Breast epithelium (tissue), 3 donors: ENCODE measurements at regions not wholly inside any gene's neighbourhood (a gene's known extent, or its start where the extent isn't known, plus 50 kb on each side); places are given as distances from the start of the nearest gene placed in this dataset.

ENCODE experiments used
- POLR2A ChIP-seq: fragments of 450-650 bp; IDR thresholded peaks from one replicate; pipeline ENCODE4 v1.6.1; 2016; ENCODE audit warnings: antibody characterized with exemption, mild to moderate bottlenecking, moderate library complexity
- POLR2AphosphoS5 ChIP-seq, 3 donors: sonication (generic); formaldehyde crosslinking; IDR thresholded peaks; one replicate each; pipeline ENCODE4 v1.6.1; 2017; ENCODE audit warnings: antibody characterized with exemption in 3 of 3
- TF ChIP-seq, protein P1 (sequence below), 3 donors: fragments of 450-650 bp; IDR thresholded peaks; one replicate each; pipeline ENCODE4 v1.5.1; 2016 to 2017; ENCODE audit warnings: antibody characterized with exemption in 3 of 3, mild to moderate bottlenecking in 3 of 3, moderate library complexity in 3 of 3

- no peak for TF ChIP-seq POLR2A
- TF ChIP-seq, protein P1, sequence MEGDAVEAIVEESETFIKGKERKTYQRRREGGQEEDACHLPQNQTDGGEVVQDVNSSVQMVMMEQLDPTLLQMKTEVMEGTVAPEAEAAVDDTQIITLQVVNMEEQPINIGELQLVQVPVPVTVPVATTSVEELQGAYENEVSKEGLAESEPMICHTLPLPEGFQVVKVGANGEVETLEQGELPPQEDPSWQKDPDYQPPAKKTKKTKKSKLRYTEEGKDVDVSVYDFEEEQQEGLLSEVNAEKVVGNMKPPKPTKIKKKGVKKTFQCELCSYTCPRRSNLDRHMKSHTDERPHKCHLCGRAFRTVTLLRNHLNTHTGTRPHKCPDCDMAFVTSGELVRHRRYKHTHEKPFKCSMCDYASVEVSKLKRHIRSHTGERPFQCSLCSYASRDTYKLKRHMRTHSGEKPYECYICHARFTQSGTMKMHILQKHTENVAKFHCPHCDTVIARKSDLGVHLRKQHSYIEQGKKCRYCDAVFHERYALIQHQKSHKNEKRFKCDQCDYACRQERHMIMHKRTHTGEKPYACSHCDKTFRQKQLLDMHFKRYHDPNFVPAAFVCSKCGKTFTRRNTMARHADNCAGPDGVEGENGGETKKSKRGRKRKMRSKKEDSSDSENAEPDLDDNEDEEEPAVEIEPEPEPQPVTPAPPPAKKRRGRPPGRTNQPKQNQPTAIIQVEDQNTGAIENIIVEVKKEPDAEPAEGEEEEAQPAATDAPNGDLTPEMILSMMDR (IDR thresholded peaks at IDR 0.05) = no peak
- no peak for TF ChIP-seq POLR2AphosphoS5 (IDR thresholded peaks at IDR 0.05)
These were observed 561.7 kb downstream of the GATA3 start for GRCh38 chr10:8616166-8616565.
